HG02798 (cell line): ENCODE measurements at regions not wholly inside any gene's neighbourhood (a gene's known extent, or its start where the extent isn't known, plus 50 kb on each side); places are given as distances from the start of the nearest gene placed in this dataset.
"Not testable (repeated sequence)": the region's sequence is repeated elsewhere in the genome, so short reads cannot be mapped to it uniquely, and the experiment has no call there.

Source experiments
- ATAC-seq: cut with Tn5 transposase; IDR thresholded peaks from one replicate; pipeline ENCODE4 v1.9.1; 2021; ENCODE audit warnings: mild to moderate bottlenecking; ENCODE audit not compliant: unreplicated experiment, poor library complexity

DNA sequence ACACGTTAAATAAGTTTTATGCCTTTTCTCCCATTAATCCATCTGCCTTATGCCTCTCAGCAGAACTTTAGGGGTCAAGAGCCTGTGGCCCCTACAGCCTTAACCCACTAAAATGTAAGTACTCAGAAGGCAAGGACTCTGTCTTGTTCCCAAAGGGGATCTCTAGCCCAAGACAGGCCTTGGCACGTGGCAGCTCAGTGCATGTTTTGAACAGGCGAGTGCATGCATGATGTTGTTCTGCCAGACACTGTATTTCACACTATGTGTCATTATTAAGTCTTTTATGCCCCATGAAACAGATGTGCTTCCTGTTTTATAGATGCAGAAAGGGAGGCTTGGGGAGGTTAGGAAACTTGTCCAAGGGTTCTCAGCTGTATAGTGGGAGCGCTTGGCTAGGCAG is 102.8 kb downstream of the ETS2 start:
- ATAC-seq, result no peak

DNA sequence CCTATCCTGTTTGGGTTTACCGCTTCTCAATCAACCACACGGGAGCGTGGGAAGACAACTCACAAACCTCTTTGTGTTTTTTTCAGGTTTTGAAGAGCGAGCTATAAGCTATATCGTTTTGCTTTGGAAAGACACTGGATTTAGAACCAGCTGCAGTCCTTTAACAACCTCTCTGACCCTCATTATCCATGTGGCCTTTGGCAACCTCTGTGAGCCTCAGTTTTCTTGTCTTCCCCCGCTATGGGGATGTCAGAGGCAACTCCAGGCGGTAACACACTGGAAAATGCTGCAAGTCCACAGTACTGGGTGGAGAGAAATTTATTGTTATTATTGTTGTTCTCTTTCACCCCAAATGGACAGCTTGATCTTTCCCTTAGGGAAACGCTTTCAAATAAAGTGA is 100.0 kb downstream of the ETS2 start:
- no peak for ATAC-seq

DNA sequence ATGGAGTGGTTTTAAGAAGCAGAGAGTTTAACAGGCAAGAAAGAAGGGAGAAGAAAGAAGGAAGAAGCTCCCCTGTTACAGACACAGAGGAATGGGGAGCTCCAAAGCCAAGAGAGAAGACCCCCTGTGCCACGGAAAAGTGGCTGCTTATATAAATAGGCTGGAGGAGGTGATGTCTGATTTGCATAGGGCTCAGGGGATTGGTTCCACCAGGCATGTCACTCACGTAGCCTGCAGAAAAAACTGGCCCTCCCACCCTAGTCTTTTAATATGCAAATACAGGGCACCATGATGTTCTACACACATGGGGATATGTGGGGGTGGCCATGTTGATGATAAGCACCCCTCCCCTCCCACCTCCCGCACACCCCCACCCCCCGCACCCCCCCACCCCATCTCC is 99.6 kb downstream of the ETS2 start:
- no peak for ATAC-seq

DNA sequence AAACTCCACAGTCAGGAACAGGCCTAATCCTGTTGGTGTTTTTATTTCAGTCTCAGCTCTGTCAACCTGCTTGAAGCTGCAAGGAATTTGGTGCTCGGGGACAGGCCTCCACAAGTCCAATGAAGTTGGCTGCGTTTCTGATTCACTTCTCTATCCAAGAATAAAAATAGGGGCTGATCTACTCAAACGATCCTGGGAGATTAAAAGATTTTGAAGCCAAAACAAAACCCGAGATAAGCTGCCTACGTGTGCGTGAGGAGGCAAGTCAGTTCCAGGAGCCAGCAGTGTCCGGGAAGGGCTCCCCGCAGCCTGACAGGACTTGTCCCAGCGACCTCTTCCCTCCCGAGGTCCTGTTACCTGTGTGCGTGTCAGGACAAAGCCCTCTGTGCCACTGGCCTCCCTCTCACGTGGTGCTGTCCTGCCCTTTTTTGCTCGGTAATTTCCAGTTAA is 98.0 kb downstream of the ETS2 start:
- no peak for ATAC-seq

DNA sequence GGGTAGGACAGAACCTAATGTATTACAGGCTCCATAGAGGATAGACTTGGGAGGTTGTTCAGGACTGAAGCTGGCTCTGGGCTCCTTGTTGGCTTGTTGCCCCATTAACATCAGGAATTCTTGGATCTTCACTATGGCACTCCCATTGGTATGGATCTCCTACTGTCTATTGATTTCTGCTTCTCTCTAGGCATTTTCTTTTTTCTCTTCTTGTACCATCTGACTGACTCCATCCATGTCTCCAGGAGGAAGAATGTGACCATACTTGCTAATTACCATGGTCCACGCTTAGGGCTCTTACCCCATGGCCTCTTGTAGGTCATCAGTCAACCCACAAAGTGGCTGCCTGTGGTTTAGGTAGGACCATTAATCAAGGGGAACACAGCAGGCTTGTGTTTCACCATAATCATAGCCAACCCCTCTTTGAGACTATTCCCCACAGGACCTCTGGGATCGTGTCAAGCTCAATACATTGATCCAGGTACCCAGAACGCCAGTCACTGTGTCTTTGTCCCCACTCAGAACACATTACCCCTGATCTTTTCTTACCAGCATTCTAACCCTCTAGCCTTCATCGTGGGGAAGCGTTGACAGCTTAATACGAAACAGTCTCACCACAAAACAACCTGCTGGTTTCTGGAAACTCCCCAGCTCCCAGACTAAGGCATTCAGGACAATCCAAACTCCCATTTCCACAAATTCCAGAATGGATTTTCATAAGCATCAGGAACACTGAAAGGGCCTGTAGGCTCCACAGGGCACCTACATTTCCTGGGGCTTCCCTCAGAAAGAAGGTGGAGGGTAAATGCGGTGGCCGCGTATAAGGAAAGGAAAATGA is 97.1 kb downstream of the ETS2 start:
- no peak for ATAC-seq

DNA sequence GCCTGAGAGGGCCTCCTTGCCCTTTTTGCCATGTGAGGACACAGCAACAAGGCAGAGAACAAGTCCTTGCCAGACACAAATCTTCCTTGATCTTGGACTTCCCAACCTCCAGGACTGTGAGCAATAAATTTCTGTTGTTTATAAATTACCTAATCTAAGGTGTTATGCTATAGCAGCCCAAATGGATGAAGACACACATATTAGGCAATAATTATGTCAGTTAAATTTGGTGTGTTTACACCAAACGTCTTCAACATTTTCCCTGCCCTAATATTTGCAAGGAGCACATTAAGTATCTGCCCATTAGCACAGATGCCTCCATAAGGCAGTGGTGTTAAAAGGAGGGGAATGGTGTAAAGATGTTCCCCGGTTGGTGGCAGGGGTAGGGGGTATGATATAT is 94.8 kb downstream of the ETS2 start:
- ATAC-seq, result no peak

- ATAC-seq, result not testable (repeated sequence)
Observed at GRCh38 chr21:38899985-38900384, 94.3 kb downstream of the ETS2 start.

DNA sequence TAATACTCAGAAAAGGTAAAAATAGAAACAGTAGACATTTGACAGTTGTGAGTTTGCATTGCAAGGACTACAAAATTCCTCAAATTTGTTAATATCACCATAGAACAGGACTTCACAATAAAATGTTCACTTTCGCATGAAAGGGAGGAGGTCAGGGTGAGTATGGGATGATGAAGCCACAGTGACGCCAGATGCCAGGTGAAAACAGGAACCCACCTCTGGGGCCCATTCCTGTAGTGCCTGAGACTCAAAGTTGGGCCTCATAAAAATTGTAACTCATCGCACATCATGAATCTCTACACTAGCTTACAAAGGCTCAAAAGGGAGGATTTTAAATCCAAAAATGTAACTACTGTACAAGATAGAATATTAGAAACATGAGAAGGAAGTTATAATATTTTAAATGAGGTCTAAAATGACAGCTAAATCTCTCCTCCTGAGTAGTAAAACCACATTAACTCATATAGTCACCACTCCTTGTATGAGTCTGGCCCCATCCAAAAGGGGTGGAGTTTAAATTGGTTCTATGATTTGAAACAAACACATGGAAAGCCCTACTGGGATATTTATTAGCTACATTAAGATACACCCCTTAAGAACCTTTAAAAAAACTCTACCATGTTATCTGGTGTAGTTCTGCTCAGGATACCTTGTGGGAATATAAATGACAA is 93.7 kb downstream of the ETS2 start:
- ATAC-seq, result no peak

GRCh38 chr21:38898422-38899096 is 92.8 kb downstream of the ETS2 start:
- no peak for ATAC-seq

DNA sequence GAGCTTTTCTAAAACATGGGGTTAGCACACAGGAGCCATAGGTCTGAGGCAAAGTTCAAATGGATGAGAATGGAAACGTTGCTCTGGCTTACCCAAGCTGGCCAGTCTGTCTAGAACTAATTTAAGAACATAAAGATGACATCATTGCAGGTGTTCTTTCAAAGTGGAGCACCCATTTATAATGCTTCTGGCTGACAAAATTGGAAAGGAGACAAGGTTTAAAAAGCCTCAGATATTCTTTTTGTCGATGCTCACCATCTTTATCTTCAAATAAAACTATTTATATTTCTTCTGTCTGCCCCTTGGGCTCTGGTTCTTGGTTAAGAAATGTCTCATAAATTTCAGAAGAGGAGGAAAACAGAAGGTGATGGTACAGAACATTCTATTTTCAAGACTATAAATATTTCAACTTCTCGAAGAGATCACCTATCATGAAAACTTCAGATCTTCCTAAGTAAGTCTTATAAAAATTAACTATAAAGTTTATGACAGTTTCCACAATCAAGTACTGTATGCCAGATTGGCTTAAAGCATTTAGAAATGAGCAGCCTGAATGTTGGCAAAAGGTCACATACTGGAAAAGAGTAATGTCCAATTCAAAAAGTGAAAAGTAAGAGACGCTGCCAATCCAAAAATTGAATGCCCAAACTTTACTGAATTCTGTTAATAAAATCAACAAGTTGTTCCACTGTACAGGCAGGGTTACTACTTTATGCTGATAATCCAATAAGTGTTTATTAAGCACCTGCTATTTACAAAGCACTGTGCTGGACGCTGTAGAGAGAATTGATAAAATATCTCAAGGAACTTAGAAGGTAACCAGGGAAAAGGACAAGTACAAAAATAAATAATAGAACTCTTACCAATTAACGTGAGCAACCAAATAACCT is 92.0 kb downstream of the ETS2 start:
- no peak for ATAC-seq

GRCh38 chr21:38894899-38895298 is 89.2 kb downstream of the ETS2 start:
- no peak for ATAC-seq

GRCh38 chr21:38888991-38889561 is 83.3 kb downstream of the ETS2 start:
- ATAC-seq, result no peak

GRCh38 chr21:38887749-38888148 is 82.0 kb downstream of the ETS2 start:
- no peak for ATAC-seq

GRCh38 chr21:38887062-38887686 is 81.4 kb downstream of the ETS2 start:
- no peak for ATAC-seq

DNA sequence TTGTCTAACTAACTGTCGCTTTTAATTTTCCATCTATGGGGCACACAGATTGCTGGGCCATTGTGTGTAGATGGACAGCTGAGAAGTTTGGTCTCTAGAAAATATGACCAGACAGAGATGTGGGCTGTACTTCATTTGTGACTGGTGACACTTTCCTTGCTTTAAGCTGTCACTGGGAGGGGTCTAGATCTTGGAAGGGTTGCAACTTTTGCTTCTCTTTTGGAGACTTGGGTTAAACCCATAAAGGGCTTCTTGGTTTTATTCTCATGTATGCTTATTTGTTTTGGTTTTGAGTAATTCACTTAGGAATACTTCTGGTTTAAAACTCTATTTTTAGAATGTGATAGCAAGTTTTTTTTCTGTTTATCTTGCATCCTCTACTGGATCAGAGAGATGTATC is 80.2 kb downstream of the ETS2 start:
- ATAC-seq, result no peak

DNA sequence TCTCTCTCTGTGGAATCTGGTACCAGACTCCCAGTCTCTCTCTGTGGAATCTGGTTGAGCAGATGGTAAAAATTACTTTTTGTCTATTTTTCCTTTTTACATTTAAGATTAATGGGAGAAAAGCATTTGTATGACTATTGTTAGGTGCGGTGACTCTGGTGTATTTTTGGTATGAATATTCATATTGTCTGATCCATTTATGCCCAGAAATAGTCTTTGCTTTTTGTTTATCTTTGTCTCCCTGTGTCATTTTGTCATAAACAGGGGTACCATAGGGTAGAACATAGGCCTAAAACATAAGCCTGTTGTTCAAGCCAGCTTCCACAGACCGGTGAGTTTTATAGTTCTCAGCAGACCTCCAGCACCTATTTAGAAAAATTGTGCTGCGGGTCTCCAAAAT is 78.7 kb downstream of the ETS2 start:
- ATAC-seq, result no peak

- ATAC-seq, result no peak
Observed at GRCh38 chr21:38883142-38883541, 77.4 kb downstream of the ETS2 start.

DNA sequence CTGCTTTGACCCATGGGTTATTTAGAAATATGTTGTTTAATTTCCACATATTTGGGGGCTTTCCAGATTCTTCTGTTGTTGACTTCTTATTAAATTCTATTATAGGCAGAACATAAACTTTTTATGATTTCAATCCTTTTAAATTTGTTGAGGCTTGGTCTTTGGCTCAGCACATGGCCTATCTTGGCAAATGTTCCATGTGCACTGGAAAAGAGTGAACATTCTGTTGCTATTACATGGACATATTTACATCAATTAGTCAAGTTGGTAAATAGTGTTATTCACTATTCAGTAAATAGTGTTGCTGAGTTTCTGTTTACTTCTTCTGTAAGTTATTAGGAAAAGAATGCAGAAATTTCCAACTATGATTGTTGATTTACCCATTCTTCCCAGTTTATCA is 75.4 kb downstream of the ETS2 start:
- no peak for ATAC-seq

DNA sequence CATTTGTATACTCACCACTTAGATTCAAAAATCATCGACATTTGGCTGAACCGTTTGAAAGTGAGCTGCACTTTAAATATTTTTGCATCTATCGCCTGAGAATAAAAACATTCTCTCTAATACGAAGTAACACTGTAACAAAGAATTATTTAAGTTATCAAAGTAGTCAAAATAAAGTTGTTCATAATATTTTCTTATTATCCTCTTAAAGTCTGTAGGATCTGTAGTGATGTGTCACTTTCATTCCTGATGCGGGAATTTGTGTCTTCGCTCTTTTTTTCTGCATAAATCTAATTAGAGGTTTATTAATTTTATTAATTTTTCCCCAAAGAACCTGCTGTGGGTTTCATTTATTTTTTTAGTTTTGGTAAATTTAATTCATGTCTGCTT is 74.8 kb downstream of the ETS2 start:
- ATAC-seq, result no peak
